ENCODE measurements at regions not wholly inside any gene's neighbourhood (a gene's known extent, or its start where the extent isn't known, plus 50 kb on each side); places are given as distances from the start of the nearest gene placed in this dataset.

DNA sequence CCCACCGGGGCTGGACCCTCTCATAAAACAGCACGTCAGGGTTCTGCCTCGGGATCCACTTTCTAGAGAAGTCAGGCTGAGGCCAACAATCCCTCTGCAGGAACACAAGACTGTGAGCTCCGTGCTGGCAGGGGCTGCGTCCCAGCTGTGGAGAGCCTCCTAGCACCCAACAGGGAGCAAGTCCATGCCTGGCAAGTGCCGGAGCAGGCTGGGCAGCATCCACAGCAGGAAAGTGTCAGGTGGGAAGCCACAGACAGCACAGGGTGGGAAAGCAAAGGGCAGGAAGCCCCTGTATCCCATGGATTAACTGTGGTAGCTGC, 682.3 kb downstream of the TBC1D22A start:
- no peak overlapping the region for H3K18ac ChIP-seq (ENCODE audit: low read depth, low read length)
- H2BK20ac ChIP-seq (ENCODE audit: low read depth, low read length): no peak overlapping the region
- no peak overlapping the region for H4K91ac ChIP-seq (ENCODE audit: insufficient read depth, low read depth, low read length)
- no peak overlapping the region for H3K4me2 ChIP-seq (ENCODE audit: low read depth, low read length)
- no peak overlapping the region for H2BK120ac ChIP-seq (ENCODE audit: low read depth, low read length)
- peaks cover 60% of the 10 kb centered on the region for H3K9me3 ChIP-seq (ENCODE audit: control insufficient read depth, insufficient read depth, low read length)
- H3K14ac ChIP-seq (replicated peaks; ENCODE audit: low read depth, low read length): no peak overlapping the region
- no peak overlapping the region for H3K4ac ChIP-seq (ENCODE audit: low read depth, low read length)
- in situ Hi-C loops (cut with MboI; ENCODE audit: low sequenced_read_pairs) (no loop called here), dilution Hi-C loops (cut with HindIII; ENCODE audit: low sequenced_read_pairs, unreplicated experiment) (no loop called here), intact Hi-C loops (cut with micrococcal nuclease) (no loop called here)
- 77% methylated on average over 2 of the region's 6 CpGs; no CpG with 5 or more reads in 1 of the 2 experiments for WGBS, 2 experiments (ENCODE audit: extremely low coverage in 2 of 2, insufficient read length in 1 of 2)
- ChIA-PET CTCF (no interaction called here), POLR2A (ENCODE audit: unreplicated experiment) (no interaction called here)
- no peak overlapping the region for H3K23ac ChIP-seq (ENCODE audit: low read depth, low read length)
- no peak overlapping the region for H4K5ac ChIP-seq (ENCODE audit: low read depth, low read length)
- H3K9me1 ChIP-seq (ENCODE audit: insufficient read depth, low read length): no peaks in the 10 kb centered on the region
- H2AK5ac ChIP-seq (ENCODE audit: low read depth, low read length): no peak overlapping the region
- TF ChIP-seq MAFK (IDR thresholded peaks at IDR 0.05; ENCODE audit: low read depth, low read length): no peak
- TF ChIP-seq SMC3 (IDR thresholded peaks at IDR 0.05; ENCODE audit: low read depth, low read length): no peak
- TF ChIP-seq, protein P1, sequence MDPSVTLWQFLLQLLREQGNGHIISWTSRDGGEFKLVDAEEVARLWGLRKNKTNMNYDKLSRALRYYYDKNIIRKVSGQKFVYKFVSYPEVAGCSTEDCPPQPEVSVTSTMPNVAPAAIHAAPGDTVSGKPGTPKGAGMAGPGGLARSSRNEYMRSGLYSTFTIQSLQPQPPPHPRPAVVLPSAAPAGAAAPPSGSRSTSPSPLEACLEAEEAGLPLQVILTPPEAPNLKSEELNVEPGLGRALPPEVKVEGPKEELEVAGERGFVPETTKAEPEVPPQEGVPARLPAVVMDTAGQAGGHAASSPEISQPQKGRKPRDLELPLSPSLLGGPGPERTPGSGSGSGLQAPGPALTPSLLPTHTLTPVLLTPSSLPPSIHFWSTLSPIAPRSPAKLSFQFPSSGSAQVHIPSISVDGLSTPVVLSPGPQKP (IDR thresholded peaks at IDR 0.05; ENCODE audit: borderline replicate concordance, low read depth, low read length): no peak
- TF ChIP-seq RAD21 (IDR thresholded peaks at IDR 0.05; ENCODE audit: low read length): no peak
- TF ChIP-seq, protein P2, sequence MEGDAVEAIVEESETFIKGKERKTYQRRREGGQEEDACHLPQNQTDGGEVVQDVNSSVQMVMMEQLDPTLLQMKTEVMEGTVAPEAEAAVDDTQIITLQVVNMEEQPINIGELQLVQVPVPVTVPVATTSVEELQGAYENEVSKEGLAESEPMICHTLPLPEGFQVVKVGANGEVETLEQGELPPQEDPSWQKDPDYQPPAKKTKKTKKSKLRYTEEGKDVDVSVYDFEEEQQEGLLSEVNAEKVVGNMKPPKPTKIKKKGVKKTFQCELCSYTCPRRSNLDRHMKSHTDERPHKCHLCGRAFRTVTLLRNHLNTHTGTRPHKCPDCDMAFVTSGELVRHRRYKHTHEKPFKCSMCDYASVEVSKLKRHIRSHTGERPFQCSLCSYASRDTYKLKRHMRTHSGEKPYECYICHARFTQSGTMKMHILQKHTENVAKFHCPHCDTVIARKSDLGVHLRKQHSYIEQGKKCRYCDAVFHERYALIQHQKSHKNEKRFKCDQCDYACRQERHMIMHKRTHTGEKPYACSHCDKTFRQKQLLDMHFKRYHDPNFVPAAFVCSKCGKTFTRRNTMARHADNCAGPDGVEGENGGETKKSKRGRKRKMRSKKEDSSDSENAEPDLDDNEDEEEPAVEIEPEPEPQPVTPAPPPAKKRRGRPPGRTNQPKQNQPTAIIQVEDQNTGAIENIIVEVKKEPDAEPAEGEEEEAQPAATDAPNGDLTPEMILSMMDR (conservative IDR thresholded peaks at IDR 0.05; ENCODE audit: low read depth, low read length): no peak
- TF ChIP-seq CHD1 (IDR thresholded peaks at IDR 0.05; ENCODE audit: low read depth, low read length): no peak
- no peak for TF ChIP-seq RCOR1 (IDR thresholded peaks at IDR 0.05; ENCODE audit: insufficient replicate concordance, low read length)
- DNase-seq: no peak
- no peak overlapping the region for H2AK9ac ChIP-seq (replicated peaks; ENCODE audit: low read depth, low read length, poor library complexity)
- H3K79me1 ChIP-seq (ENCODE audit: low read depth in 1 of 2, low read length in 2 of 2): no peaks in the 10 kb centered on the region
- H2BK15ac ChIP-seq (ENCODE audit: low read depth, low read length): no peak overlapping the region
- no peak overlapping the region for H2BK5ac ChIP-seq (ENCODE audit: low read depth, low read length, poor library complexity, severe bottlenecking)
- H2AFZ ChIP-seq (replicated peaks; ENCODE audit: low read length, poor library complexity): no peak overlapping the region
- no peaks in the 10 kb centered on the region for H3K4me1 ChIP-seq (ENCODE audit: control insufficient read depth, insufficient read depth, low read length)
- no peaks in the 10 kb centered on the region for H4K20me1 ChIP-seq (ENCODE audit: insufficient read depth, low read length)
- H3K4me3 ChIP-seq (ENCODE audit: insufficient read depth, low read depth, low read length): no peak overlapping the region
- BruUV-seq (replicated peaks): no TSS peak
- H4K8ac ChIP-seq (ENCODE audit: low read depth in 2 of 2, low read length in 2 of 2): no peak overlapping the region
- H3K36me3 ChIP-seq (ENCODE audit: control insufficient read depth, insufficient read depth, low read length): no peaks in the 10 kb centered on the region
- H3K56ac ChIP-seq (ENCODE audit: extremely low read depth, insufficient read depth, low read length): no peak overlapping the region
- no peak overlapping the region for H3K27ac ChIP-seq (ENCODE audit: insufficient read depth, low read length)
- H3K9ac ChIP-seq (ENCODE audit: low read depth, low read length): no peak overlapping the region
- H3K27me3 ChIP-seq (ENCODE audit: control insufficient read depth, insufficient read depth, low read length): no peaks in the 10 kb centered on the region
- ATAC-seq (ENCODE audit: low read depth): no peak

Data from IMR-90 (cell line).